22Rv1 (cell line): ENCODE measurements at regions not wholly inside any gene's neighbourhood (a gene's known extent, or its start where the extent isn't known, plus 50 kb on each side); places are given as distances from the start of the nearest gene placed in this dataset.

ENCODE experiments used
- CTCF ChIP-seq: fragments of 450-650 bp; IDR thresholded peaks from 2 replicates; pipeline ENCODE4 v1.5.1; 2017; ENCODE audit warnings: mild to moderate bottlenecking
- ZFX ChIP-seq: fragments of 450-650 bp; IDR thresholded peaks from 2 replicates; pipeline ENCODE4 v1.6.1; 2017; ENCODE audit warnings: antibody characterized with exemption, borderline replicate concordance

GRCh38 chr2:181317511-181317910 lies 139.7 kb upstream of the ITGA4 start:
- TF ChIP-seq CTCF (no peak), ZFX (no peak)
